Fibroblast of lung (primary cell): ENCODE measurements at regions not wholly inside any gene's neighbourhood (a gene's known extent, or its start where the extent isn't known, plus 50 kb on each side); places are given as distances from the start of the nearest gene placed in this dataset.

Source experiments
- DNase-seq, 2 donors: peaks; one replicate each; pipeline versions ENCODE4 v3.0.0 to v3.0.0-alpha.2; 2010; ENCODE audit warnings: low read depth in 2 of 2
- H2AFZ ChIP-seq: 2 replicates; pipeline ENCODE4 v1.5.1; 2012; ENCODE audit warnings: low read length, control low read depth, inconsistent platforms
- H3K27ac ChIP-seq: 2 replicates; pipeline ENCODE4 v1.5.1; 2011; ENCODE audit warnings: low read length, control low read depth; ENCODE audit not compliant: insufficient read depth
- H3K27me3 ChIP-seq: 2 replicates; pipeline ENCODE4 v1.5.1; 2011; ENCODE audit warnings: mild to moderate bottlenecking, low read length; ENCODE audit not compliant: control insufficient read depth, insufficient read depth
- H3K36me3 ChIP-seq: 2 replicates; pipeline ENCODE4 v1.5.1; 2011; ENCODE audit warnings: low read length; ENCODE audit not compliant: control insufficient read depth, insufficient read depth
- H3K4me1 ChIP-seq: 2 replicates; pipeline ENCODE4 v1.5.1; 2011; ENCODE audit warnings: low read length; ENCODE audit not compliant: control insufficient read depth, insufficient read depth; ENCODE audit errors: extremely low read depth
- H3K4me2 ChIP-seq: 2 replicates; pipeline ENCODE4 v1.5.1; 2011; ENCODE audit warnings: low read length, control low read depth; ENCODE audit not compliant: insufficient read depth; ENCODE audit errors: extremely low read depth
- H3K4me3 ChIP-seq, 4 experiments: fragments of 200-600 bp in 1 of 4; sonication (generic) in 1 of 4; replicated peaks in 1 of 4; 2 replicates each; pipeline ENCODE4 v1.5.1; 2011 to 2016; ENCODE audit warnings: low read length in 4 of 4, low read depth in 3 of 4, mild to moderate bottlenecking in 3 of 4, control low read depth in 2 of 4, inconsistent platforms in 1 of 4, mixed read lengths in 1 of 4; ENCODE audit not compliant: insufficient read depth in 1 of 4; ENCODE audit errors: control extremely low read depth in 1 of 4
- H3K79me2 ChIP-seq: 2 replicates; pipeline ENCODE4 v1.5.1; 2012; ENCODE audit warnings: mild to moderate bottlenecking, low read length, inconsistent platforms; ENCODE audit not compliant: control insufficient read depth, insufficient read depth
- H3K9ac ChIP-seq: 2 replicates; pipeline ENCODE4 v1.5.1; 2011; ENCODE audit warnings: mild to moderate bottlenecking, low read length, control low read depth; ENCODE audit not compliant: insufficient read depth
- H3K9me3 ChIP-seq: 2 replicates; pipeline ENCODE4 v1.5.1; 2012; ENCODE audit warnings: low read depth, low read length; ENCODE audit not compliant: control insufficient read depth, insufficient read depth
- H4K20me1 ChIP-seq: 2 replicates; pipeline ENCODE4 v1.5.1; 2011; ENCODE audit warnings: low read length; ENCODE audit not compliant: control insufficient read depth, insufficient read depth; ENCODE audit errors: extremely low read depth
- EZH2 ChIP-seq: IDR thresholded peaks from 2 replicates; pipeline ENCODE4 v1.5.1; 2012; ENCODE audit warnings: low read length, control low read depth, mild to moderate bottlenecking; ENCODE audit errors: missing control alignments
- TF ChIP-seq, protein P1 (sequence below), 2 donors: IDR thresholded peaks in 1 of 2; conservative IDR thresholded peaks in 1 of 2; 1 replicate in 1 of 2; 2 replicates in 1 of 2; pipeline ENCODE4 v1.5.1; 2011 to 2012; ENCODE audit warnings: low read length in 2 of 2, control low read depth in 1 of 2, inconsistent platforms in 1 of 2, low read depth in 1 of 2, mild to moderate bottlenecking in 1 of 2

DNA sequence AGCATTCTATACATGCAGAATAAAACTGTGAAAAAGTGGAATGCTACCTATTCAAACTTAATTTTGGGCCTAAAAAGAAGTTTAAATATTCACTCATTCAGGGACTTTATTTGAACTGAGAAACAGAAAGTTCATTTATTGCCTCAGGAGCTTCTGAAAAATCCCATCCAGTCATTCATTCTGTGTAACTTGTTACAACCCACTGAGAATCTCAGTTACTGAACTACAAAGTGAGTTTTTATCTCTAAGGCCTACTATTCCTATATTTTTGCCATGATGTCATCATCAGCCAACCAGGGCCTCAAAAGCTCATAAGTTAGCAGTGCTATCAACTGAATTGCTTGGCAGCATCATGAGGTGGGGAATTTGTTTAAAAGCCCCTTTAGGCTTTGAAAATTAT, 98.0 kb upstream of the BOC start:
- no peak overlapping the region for H3K9ac ChIP-seq
- no peaks in the 10 kb centered on the region for H3K27me3 ChIP-seq
- H4K20me1 ChIP-seq, result no peaks in the 10 kb centered on the region
- no peak for DNase-seq
- H3K4me1 ChIP-seq, result no peaks in the 10 kb centered on the region
- no peak overlapping the region for H3K27ac ChIP-seq
- TF ChIP-seq EZH2, result no peak
- TF ChIP-seq, protein P1, sequence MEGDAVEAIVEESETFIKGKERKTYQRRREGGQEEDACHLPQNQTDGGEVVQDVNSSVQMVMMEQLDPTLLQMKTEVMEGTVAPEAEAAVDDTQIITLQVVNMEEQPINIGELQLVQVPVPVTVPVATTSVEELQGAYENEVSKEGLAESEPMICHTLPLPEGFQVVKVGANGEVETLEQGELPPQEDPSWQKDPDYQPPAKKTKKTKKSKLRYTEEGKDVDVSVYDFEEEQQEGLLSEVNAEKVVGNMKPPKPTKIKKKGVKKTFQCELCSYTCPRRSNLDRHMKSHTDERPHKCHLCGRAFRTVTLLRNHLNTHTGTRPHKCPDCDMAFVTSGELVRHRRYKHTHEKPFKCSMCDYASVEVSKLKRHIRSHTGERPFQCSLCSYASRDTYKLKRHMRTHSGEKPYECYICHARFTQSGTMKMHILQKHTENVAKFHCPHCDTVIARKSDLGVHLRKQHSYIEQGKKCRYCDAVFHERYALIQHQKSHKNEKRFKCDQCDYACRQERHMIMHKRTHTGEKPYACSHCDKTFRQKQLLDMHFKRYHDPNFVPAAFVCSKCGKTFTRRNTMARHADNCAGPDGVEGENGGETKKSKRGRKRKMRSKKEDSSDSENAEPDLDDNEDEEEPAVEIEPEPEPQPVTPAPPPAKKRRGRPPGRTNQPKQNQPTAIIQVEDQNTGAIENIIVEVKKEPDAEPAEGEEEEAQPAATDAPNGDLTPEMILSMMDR (conservative IDR thresholded peaks at IDR 0.05 in 1 of 2, IDR thresholded peaks at IDR 0.05 in 1 of 2; ENCODE audit: low read depth in 1 of 2, low read length in 2 of 2), result no peak
- H2AFZ ChIP-seq, result no peak overlapping the region
- no peak overlapping the region for H3K4me2 ChIP-seq
- no peaks in the 10 kb centered on the region for H3K79me2 ChIP-seq
- H3K4me3 ChIP-seq, result no peak overlapping the region
- no peaks in the 10 kb centered on the region for H3K9me3 ChIP-seq
- H3K36me3 ChIP-seq, result no peaks in the 10 kb centered on the region

DNA sequence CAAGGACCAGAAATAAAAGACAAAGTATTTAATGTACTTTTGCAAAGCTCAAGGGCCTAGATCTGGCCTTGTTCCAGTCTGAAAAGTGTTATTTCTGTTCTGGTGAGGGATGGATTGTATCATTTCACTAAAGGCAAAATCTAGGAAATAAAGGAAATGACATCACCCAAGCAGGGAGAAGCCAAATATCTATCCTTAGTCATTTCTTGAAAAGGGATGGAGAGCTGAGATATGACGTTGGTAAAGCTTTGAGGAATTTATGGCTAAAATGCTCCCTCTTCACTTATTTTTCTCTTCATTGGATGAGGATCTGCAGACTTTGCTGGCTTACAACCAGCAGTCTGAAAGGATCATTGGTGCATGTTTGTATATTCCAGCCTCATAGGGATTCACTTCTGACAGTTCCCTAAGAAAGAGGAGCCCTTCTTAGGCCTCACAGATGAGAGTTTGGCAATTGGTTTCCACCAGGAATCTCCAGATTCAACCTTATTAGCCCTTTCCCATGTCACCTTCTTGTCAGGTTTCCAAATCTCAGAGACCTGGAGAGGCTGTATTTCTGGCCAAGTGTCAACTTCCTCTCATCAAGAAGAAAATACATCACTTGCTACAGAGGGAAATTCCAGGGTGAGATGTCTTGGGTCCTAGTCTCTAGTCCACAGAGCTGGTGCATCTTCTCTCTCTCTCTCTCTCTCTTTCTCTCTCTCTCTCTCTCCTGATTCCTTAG, 93.7 kb upstream of the BOC start:
- TF ChIP-seq EZH2, result no peak
- TF ChIP-seq, protein P1 (conservative IDR thresholded peaks at IDR 0.05 in 1 of 2, IDR thresholded peaks at IDR 0.05 in 1 of 2; ENCODE audit: low read depth in 1 of 2, low read length in 2 of 2), result no peak
- no peaks in the 10 kb centered on the region for H4K20me1 ChIP-seq
- no peak overlapping the region for H3K27ac ChIP-seq
- no peak overlapping the region for H3K9ac ChIP-seq
- no peak overlapping the region for H3K4me3 ChIP-seq
- no peaks in the 10 kb centered on the region for H3K9me3 ChIP-seq
- H2AFZ ChIP-seq, result peak overlapping the region; percentile 4
- peak; percentile 77 to 93 for DNase-seq
- no peaks in the 10 kb centered on the region for H3K79me2 ChIP-seq
- H3K4me2 ChIP-seq, result no peak overlapping the region
- H3K27me3 ChIP-seq, result no peaks in the 10 kb centered on the region
- H3K4me1 ChIP-seq, result no peaks in the 10 kb centered on the region
- H3K36me3 ChIP-seq, result no peaks in the 10 kb centered on the region

DNA sequence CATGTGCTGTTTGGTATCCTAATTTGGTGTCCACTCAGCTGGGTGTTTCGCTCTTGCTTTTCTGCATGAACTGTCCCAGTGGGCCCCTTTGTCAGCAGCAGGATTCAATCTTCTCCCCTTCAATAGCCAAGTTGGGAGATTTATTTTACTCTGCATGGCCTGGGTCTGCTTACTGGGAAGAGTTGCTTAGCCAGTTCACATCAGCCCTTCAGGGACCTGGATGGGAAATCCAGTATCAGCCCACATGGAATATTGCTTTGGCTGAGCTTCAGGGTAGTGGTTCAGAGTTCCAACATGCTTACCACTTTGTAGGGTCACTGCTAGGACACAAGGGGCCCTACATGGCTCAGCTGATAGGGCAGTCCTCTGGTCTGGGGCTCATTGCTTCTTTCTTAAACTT, 93.0 kb upstream of the BOC start:
- Histone ChIP-seq H3K36me3 (no peaks in the 10 kb centered on the region), H3K4me1 (no peaks in the 10 kb centered on the region), H2AFZ (no peak overlapping the region), H4K20me1 (no peaks in the 10 kb centered on the region), H3K9me3 (no peaks in the 10 kb centered on the region), H3K9ac (no peak overlapping the region), H3K4me3 (no peak overlapping the region), H3K79me2 (no peaks in the 10 kb centered on the region), H3K27me3 (no peaks in the 10 kb centered on the region), H3K27ac (no peak overlapping the region), H3K4me2 (no peak overlapping the region)
- no peak for DNase-seq
- TF ChIP-seq, protein P1 (conservative IDR thresholded peaks at IDR 0.05 in 1 of 2, IDR thresholded peaks at IDR 0.05 in 1 of 2; ENCODE audit: low read depth in 1 of 2, low read length in 2 of 2), result no peak
- no peak for TF ChIP-seq EZH2
